Spleen (tissue), 7 donors: ENCODE measurements at regions not wholly inside any gene's neighbourhood (a gene's known extent, or its start where the extent isn't known, plus 50 kb on each side); places are given as distances from the start of the nearest gene placed in this dataset.

Source experiments
- POLR2A ChIP-seq, 3 donors: fragments of 450-650 bp; IDR thresholded peaks; one replicate each; pipeline ENCODE4 v1.5.1; 2017; ENCODE audit warnings: antibody characterized with exemption in 3 of 3, mild to moderate bottlenecking in 1 of 3
- POLR2AphosphoS5 ChIP-seq, 3 donors: sonication (generic); formaldehyde crosslinking; IDR thresholded peaks; one replicate each; pipeline ENCODE4 v1.5.1; 2017; ENCODE audit warnings: antibody characterized with exemption in 3 of 3
- TF ChIP-seq, protein P1 (sequence below), 11 experiments: fragments of 200-600 bp in 7 of 11; fragments of 450-650 bp in 4 of 11; sonication (generic) in 4 of 11; IDR thresholded peaks in 8 of 11; conservative IDR thresholded peaks in 3 of 11; 1 replicate in 7 of 11; 2 replicates in 4 of 11; pipeline versions ENCODE4 v1.4.0 to v1.8.0; 2016 to 2021; ENCODE audit warnings: antibody characterized with exemption in 11 of 11, inconsistent platforms in 4 of 11, mild to moderate bottlenecking in 1 of 11
- donor health status: DM: no; HTN: no; CAD: no; lungs with moderate emphysema.
- donor health status: DM: no; HTN: no; CAD: no.
- donor health status: DM: no; HTN: no; CAD: no.

DNA sequence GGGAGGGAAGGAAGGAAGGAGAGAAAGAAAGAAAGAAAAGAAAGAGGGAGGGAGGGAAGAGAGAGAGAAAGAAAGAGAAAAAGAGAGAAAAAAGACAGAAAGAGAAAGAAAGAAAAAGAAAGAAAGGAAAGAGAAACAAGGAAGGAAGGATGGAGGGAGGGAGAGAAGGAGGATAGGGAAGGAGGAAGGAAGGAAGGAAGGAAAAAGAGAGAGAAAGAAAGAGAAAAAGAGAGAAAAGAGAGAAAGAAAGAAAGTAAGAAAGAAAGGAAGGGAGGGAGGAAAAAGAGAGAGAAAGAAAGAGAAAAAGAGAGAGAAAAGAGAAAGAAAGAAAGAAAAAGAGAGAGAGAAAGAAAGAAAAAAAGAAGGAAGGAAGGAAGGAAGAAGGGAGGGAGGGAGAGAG, 105.8 kb upstream of the RBPJ start:
- TF ChIP-seq POLR2AphosphoS5 (IDR thresholded peaks at IDR 0.05) (no peak), POLR2A (IDR thresholded peaks at IDR 0.05) (no peak)
- TF ChIP-seq, protein P1, sequence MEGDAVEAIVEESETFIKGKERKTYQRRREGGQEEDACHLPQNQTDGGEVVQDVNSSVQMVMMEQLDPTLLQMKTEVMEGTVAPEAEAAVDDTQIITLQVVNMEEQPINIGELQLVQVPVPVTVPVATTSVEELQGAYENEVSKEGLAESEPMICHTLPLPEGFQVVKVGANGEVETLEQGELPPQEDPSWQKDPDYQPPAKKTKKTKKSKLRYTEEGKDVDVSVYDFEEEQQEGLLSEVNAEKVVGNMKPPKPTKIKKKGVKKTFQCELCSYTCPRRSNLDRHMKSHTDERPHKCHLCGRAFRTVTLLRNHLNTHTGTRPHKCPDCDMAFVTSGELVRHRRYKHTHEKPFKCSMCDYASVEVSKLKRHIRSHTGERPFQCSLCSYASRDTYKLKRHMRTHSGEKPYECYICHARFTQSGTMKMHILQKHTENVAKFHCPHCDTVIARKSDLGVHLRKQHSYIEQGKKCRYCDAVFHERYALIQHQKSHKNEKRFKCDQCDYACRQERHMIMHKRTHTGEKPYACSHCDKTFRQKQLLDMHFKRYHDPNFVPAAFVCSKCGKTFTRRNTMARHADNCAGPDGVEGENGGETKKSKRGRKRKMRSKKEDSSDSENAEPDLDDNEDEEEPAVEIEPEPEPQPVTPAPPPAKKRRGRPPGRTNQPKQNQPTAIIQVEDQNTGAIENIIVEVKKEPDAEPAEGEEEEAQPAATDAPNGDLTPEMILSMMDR (IDR thresholded peaks at IDR 0.05 in 8 of 11, conservative IDR thresholded peaks at IDR 0.05 in 3 of 11), result no peak
